H9 (cell line): ENCODE measurements at regions not wholly inside any gene's neighbourhood (a gene's known extent, or its start where the extent isn't known, plus 50 kb on each side); places are given as distances from the start of the nearest gene placed in this dataset.

Experiments used
- DNase-seq: peaks from one replicate; pipeline ENCODE4 v3.0.0-alpha.2; 2017
- H2AFZ ChIP-seq: one replicate; pipeline ENCODE4 v1.6.1; 2013; ENCODE audit warnings: mild to moderate bottlenecking, low read length, control low read depth, moderate library complexity
- H2AK5ac ChIP-seq: 2 replicates; pipeline ENCODE4 v1.6.1; 2013; ENCODE audit warnings: low read length, control low read depth, mixed read lengths; ENCODE audit not compliant: insufficient read length
- H2BK120ac ChIP-seq: one replicate; pipeline ENCODE4 v1.6.1; 2013; ENCODE audit warnings: low read depth, mild to moderate bottlenecking, low read length, control low read depth, inconsistent platforms; ENCODE audit not compliant: poor library complexity, severe bottlenecking
- H2BK12ac ChIP-seq: 2 replicates; pipeline ENCODE4 v1.6.1; 2013; ENCODE audit warnings: low read length, control low read depth, mixed read lengths, low read depth; ENCODE audit not compliant: insufficient read length
- H2BK15ac ChIP-seq: 2 replicates; pipeline ENCODE4 v1.6.1; 2013; ENCODE audit warnings: low read depth, low read length, control low read depth
- H2BK20ac ChIP-seq: one replicate; pipeline ENCODE4 v1.6.1; 2013; ENCODE audit warnings: low read depth, mild to moderate bottlenecking, low read length, control low read depth, inconsistent platforms; ENCODE audit not compliant: poor library complexity, severe bottlenecking
- H2BK5ac ChIP-seq: 2 replicates; pipeline ENCODE4 v1.6.1; 2013; ENCODE audit warnings: low read length, control low read depth, mixed read lengths; ENCODE audit not compliant: insufficient read length
- H3K14ac ChIP-seq: 2 replicates; pipeline ENCODE4 v1.6.1; 2013; ENCODE audit warnings: low read length, control low read depth; ENCODE audit not compliant: insufficient read depth
- H3K18ac ChIP-seq: 2 replicates; pipeline ENCODE4 v1.6.1; 2013; ENCODE audit warnings: low read depth, mild to moderate bottlenecking, mixed read lengths, low read length, control low read depth; ENCODE audit not compliant: insufficient read length
- H3K23ac ChIP-seq: 2 replicates; pipeline ENCODE4 v1.6.1; 2013; ENCODE audit warnings: low read length, control low read depth, mixed read lengths, low read depth; ENCODE audit not compliant: insufficient read length
- H3K23me2 ChIP-seq: 2 replicates; pipeline ENCODE4 v1.6.1; 2013; ENCODE audit warnings: low read depth, mild to moderate bottlenecking, mixed read lengths, low read length, control low read depth; ENCODE audit not compliant: insufficient read length, poor library complexity, severe bottlenecking
- H3K27ac ChIP-seq: 2 replicates; pipeline ENCODE4 v1.5.1; 2013; ENCODE audit warnings: low read length, control low read depth, mixed read lengths, low read depth; ENCODE audit not compliant: insufficient read length
- H3K27me3 ChIP-seq: 2 replicates; pipeline ENCODE4 v1.6.1; 2013; ENCODE audit warnings: low read length, control low read depth, inconsistent platforms; ENCODE audit not compliant: insufficient read depth
- H3K4ac ChIP-seq: 2 replicates; pipeline ENCODE4 v1.6.1; 2013; ENCODE audit warnings: low read depth, mild to moderate bottlenecking, control low read depth, inconsistent platforms, low read length, moderate library complexity
- H3K4me1 ChIP-seq: 2 replicates; pipeline ENCODE4 v1.6.1; 2013; ENCODE audit warnings: low read length, control low read depth, inconsistent platforms; ENCODE audit not compliant: insufficient read depth
- H3K4me2 ChIP-seq: 2 replicates; pipeline ENCODE4 v1.6.1; 2013; ENCODE audit warnings: low read length, control low read depth, mixed read lengths; ENCODE audit not compliant: insufficient read length, insufficient read depth
- H3K56ac ChIP-seq: 2 replicates; pipeline ENCODE4 v1.6.1; 2013; ENCODE audit warnings: low read depth, mild to moderate bottlenecking, mixed read lengths, low read length, control low read depth; ENCODE audit not compliant: insufficient read length
- H3K79me1 ChIP-seq: 2 replicates; pipeline ENCODE4 v1.6.1; 2013; ENCODE audit warnings: low read depth, mild to moderate bottlenecking, moderate library complexity, low read length, control low read depth, inconsistent platforms; ENCODE audit not compliant: insufficient read depth, poor library complexity, severe bottlenecking
- H3K79me2 ChIP-seq: 2 replicates; pipeline ENCODE4 v1.6.1; 2013; ENCODE audit warnings: low read length, control low read depth, inconsistent platforms; ENCODE audit not compliant: insufficient read depth
- H3K9ac ChIP-seq: 2 replicates; pipeline ENCODE4 v1.6.1; 2013; ENCODE audit warnings: low read length, control low read depth, mixed read lengths; ENCODE audit not compliant: insufficient read length; ENCODE audit errors: extremely low read depth
- H3K9me3 ChIP-seq: one replicate; pipeline ENCODE4 v1.6.1; 2013; ENCODE audit warnings: low read depth, low read length, inconsistent platforms; ENCODE audit not compliant: control insufficient read depth
- H3T11ph ChIP-seq: one replicate; pipeline ENCODE4 v1.6.1; 2013; ENCODE audit warnings: mild to moderate bottlenecking, low read length, control low read depth, inconsistent platforms
- H4K20me1 ChIP-seq: one replicate; pipeline ENCODE4 v1.6.1; 2013; ENCODE audit not compliant: control insufficient read depth, insufficient read length, insufficient read depth
- H4K5ac ChIP-seq: 2 replicates; pipeline ENCODE4 v1.6.1; 2013; ENCODE audit warnings: low read depth, mild to moderate bottlenecking, mixed read lengths, low read length, control low read depth; ENCODE audit not compliant: insufficient read length
- H4K8ac ChIP-seq: replicated peaks from 2 replicates; pipeline ENCODE4 v1.6.1; 2013; ENCODE audit warnings: low read length, control low read depth, mixed read lengths, low read depth; ENCODE audit not compliant: insufficient read length
- H4K91ac ChIP-seq: 2 replicates; pipeline ENCODE4 v1.6.1; 2013; ENCODE audit warnings: low read depth, mild to moderate bottlenecking, moderate library complexity, mixed read lengths, low read length, control low read depth; ENCODE audit not compliant: insufficient read length
- H3K27ac Mint-ChIP-seq, 3 experiments: 2 replicates in 2 of 3; 3 replicates in 1 of 3; pipeline ENCODE4 v1.8.0; 2020 to 2021; ENCODE audit warnings: mixed read lengths in 3 of 3, mild to moderate bottlenecking in 1 of 3, moderate library complexity in 1 of 3
- H3K27me3 Mint-ChIP-seq: 2 replicates; pipeline ENCODE4 v1.8.0; 2021; ENCODE audit warnings: low read depth, mild to moderate bottlenecking, moderate library complexity, mixed read lengths
- H3K36me3 Mint-ChIP-seq, 3 experiments: 2 replicates in 2 of 3; 3 replicates in 1 of 3; pipeline ENCODE4 v1.8.0; 2020 to 2021; ENCODE audit warnings: low read depth in 3 of 3, mixed read lengths in 3 of 3; ENCODE audit not compliant: insufficient read depth in 1 of 3
- H3K4me1 Mint-ChIP-seq, 2 experiments: 2 replicates each; pipeline ENCODE4 v1.8.0; 2020; ENCODE audit warnings: mixed read lengths in 2 of 2
- H3K4me3 Mint-ChIP-seq, 2 experiments: 2 replicates in 1 of 2; 3 replicates in 1 of 2; pipeline ENCODE4 v1.8.0; 2020 to 2021; ENCODE audit warnings: mild to moderate bottlenecking in 2 of 2, mixed read lengths in 2 of 2, moderate library complexity in 1 of 2
- H3K9me3 Mint-ChIP-seq, 2 experiments: 2 replicates in 1 of 2; 3 replicates in 1 of 2; pipeline ENCODE4 v1.8.0; 2020; ENCODE audit warnings: mild to moderate bottlenecking in 2 of 2, mixed read lengths in 2 of 2, moderate library complexity in 1 of 2
- WGBS: extraction: QIAGEN DNeasy Blood & Tissue Kit; methylation state at CpG from one replicate; pipeline ENCODE4 v1.1.7; 2013; ENCODE audit warnings: missing lambda C conversion rate, low lambda C conversion rate, mixed read lengths; ENCODE audit not compliant: insufficient read length; ENCODE audit errors: extremely low coverage; 5-methylcytosine and 5-hydroxymethylcytosine counted together
- TF ChIP-seq, protein P1 (sequence below): fragments of 200-600 bp; sonication (generic); conservative IDR thresholded peaks from 3 replicates; pipeline ENCODE4 v1.8.0; 2021; ENCODE audit warnings: antibody characterized with exemption, mild to moderate bottlenecking

DNA sequence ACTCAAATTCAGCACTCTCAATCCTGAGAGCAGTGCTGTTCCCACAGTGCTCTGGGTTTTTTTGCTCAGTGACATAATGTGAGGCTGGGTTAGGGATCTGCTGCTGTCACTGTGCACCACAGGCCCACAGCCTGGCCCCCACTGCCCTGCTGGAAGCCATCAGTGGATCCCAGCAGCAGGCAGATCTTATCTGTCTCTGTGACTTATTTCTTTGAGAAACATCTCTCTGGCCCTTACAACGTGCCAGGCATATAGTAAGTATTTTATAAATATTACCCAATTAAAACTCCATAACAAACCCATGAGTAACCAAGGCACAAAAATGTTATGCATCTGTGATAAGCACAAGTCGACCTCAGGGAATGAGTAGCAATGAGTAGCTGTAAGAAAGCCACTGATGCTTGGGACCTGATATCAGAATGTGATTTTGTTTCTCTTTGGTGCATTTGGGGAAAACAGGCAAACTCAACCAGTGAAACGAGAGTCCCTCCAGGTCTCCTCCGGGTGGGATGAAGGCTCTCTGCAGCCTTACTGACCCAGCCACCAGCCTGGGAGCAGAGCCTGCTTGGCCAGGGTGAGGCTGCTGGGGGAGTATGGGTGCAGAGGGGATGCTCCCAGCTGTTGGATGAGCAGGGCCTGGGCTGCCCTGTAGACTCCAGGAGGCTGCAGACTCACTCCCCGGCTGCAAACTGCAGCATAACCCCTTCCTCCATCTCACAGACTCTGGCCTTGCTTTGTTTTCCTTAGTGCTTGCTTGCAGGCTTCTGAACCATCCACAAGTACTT is 172.7 kb upstream of the LNX1 start:
- peaks cover 0 to 3% of the 10 kb centered on the region in 2 experiments; a peak in 1 of 4 replicates for H3K4me1 Mint-ChIP-seq
- no peak overlapping the region for H3K9ac ChIP-seq

More for the DNA sequence above, 172.7 kb upstream of the LNX1 start:
- H2AK5ac ChIP-seq, result no peak overlapping the region
- no peak overlapping the region for H4K91ac ChIP-seq
- WGBS, result no CpG with 5 or more reads among the region's 5 CpGs
- H3K23ac ChIP-seq, result no peak overlapping the region
- H3K27me3 ChIP-seq, result no peaks in the 10 kb centered on the region
- no peaks in the 10 kb centered on the region for H3K9me3 ChIP-seq
- no peak overlapping the region for H3K4ac ChIP-seq
- no peak overlapping the region for H2BK20ac ChIP-seq
- H2BK5ac ChIP-seq, result no peak overlapping the region
- H3K9me3 Mint-ChIP-seq, result peaks cover 3 to 12% of the 10 kb centered on the region in 2 experiments; a peak in 4 of 5 replicates
- no peaks in the 10 kb centered on the region for H4K20me1 ChIP-seq
- no peak overlapping the region for H3T11ph ChIP-seq
- no peak overlapping the region for H4K8ac ChIP-seq
- no peak overlapping the region for H2AFZ ChIP-seq
- H2BK120ac ChIP-seq, result no peak overlapping the region
- H3K23me2 ChIP-seq, result no peaks in the 10 kb centered on the region
- H3K79me2 ChIP-seq, result no peaks in the 10 kb centered on the region
- no peak overlapping the region for H3K18ac ChIP-seq
- no peak overlapping the region for H2BK15ac ChIP-seq
- no peak overlapping the region for H3K4me3 Mint-ChIP-seq
- no peak overlapping the region for H2BK12ac ChIP-seq
- H3K14ac ChIP-seq, result no peak overlapping the region
- no peak overlapping the region for H3K27ac Mint-ChIP-seq
- H3K56ac ChIP-seq, result no peak overlapping the region
- no peak overlapping the region for H3K27ac ChIP-seq
- H3K79me1 ChIP-seq, result no peaks in the 10 kb centered on the region
- no peak overlapping the region for H3K4me2 ChIP-seq
- TF ChIP-seq, protein P1, sequence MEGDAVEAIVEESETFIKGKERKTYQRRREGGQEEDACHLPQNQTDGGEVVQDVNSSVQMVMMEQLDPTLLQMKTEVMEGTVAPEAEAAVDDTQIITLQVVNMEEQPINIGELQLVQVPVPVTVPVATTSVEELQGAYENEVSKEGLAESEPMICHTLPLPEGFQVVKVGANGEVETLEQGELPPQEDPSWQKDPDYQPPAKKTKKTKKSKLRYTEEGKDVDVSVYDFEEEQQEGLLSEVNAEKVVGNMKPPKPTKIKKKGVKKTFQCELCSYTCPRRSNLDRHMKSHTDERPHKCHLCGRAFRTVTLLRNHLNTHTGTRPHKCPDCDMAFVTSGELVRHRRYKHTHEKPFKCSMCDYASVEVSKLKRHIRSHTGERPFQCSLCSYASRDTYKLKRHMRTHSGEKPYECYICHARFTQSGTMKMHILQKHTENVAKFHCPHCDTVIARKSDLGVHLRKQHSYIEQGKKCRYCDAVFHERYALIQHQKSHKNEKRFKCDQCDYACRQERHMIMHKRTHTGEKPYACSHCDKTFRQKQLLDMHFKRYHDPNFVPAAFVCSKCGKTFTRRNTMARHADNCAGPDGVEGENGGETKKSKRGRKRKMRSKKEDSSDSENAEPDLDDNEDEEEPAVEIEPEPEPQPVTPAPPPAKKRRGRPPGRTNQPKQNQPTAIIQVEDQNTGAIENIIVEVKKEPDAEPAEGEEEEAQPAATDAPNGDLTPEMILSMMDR, result no peak
- no peaks in the 10 kb centered on the region for H3K4me1 ChIP-seq
- DNase-seq, result no peak
- H4K5ac ChIP-seq, result no peak overlapping the region
- peaks cover 0 to 4% (median 0%) of the 10 kb centered on the region in 3 experiments; a peak in 1 of 7 replicates for H3K36me3 Mint-ChIP-seq
- no peaks in the 10 kb centered on the region for H3K27me3 Mint-ChIP-seq
